ENCODE measurements at regions not wholly inside any gene's neighbourhood (a gene's known extent, or its start where the extent isn't known, plus 50 kb on each side); places are given as distances from the start of the nearest gene placed in this dataset.

- Mint-ChIP-seq H3K4me3 (no peak overlapping the region), H3K36me3 (no peaks in the 10 kb centered on the region), H3K9me3 (no peaks in the 10 kb centered on the region), H3K27ac (no peak overlapping the region), H3K27me3 (ENCODE audit: low read depth) (no peaks in the 10 kb centered on the region), H3K4me1 (peaks cover 46% of the 10 kb centered on the region)
- POLR2A ChIA-PET: no interaction called here
- DNase-seq (ENCODE audit: low spot score): no peak
- CTCF ChIA-PET: interaction anchor here (1.1 kb wide), 1 partner anchor 22 kb away, joined by 3 read pairs; no protein-coding TSS in a partner anchor
- TF ChIP-seq ZNF396 (CRISPR knock-in tag; IDR thresholded peaks at IDR 0.05; ENCODE audit: borderline replicate concordance): no peak
- no peak for TF ChIP-seq NR2C2 (CRISPR knock-in tag; IDR thresholded peaks at IDR 0.05)
- TF ChIP-seq AFF4 (CRISPR knock-in tag; IDR thresholded peaks at IDR 0.05; ENCODE audit: borderline replicate concordance): no peak
- TF ChIP-seq JUN (CRISPR knock-in tag; IDR thresholded peaks at IDR 0.05): no peak
- no peak for TF ChIP-seq JAZF1 (CRISPR knock-in tag; IDR thresholded peaks at IDR 0.05)
- ATAC-seq: no peak
These were observed 64.9 kb downstream of the PTTG1 start for GRCh38 chr5:160486573-160486972.

GRCh38 chr5:160488394-160489325 is 67.0 kb downstream of the PTTG1 start:
- Mint-ChIP-seq H3K27ac (no peak overlapping the region), H3K36me3 (no peaks in the 10 kb centered on the region), H3K9me3 (no peaks in the 10 kb centered on the region), H3K4me3 (no peak overlapping the region), H3K27me3 (ENCODE audit: low read depth) (no peaks in the 10 kb centered on the region), H3K4me1 (peaks cover 30% of the 10 kb centered on the region)
- ATAC-seq: no peak
- POLR2A ChIA-PET: no interaction called here
- no peak for DNase-seq (ENCODE audit: low spot score)
- TF ChIP-seq, protein P1, sequence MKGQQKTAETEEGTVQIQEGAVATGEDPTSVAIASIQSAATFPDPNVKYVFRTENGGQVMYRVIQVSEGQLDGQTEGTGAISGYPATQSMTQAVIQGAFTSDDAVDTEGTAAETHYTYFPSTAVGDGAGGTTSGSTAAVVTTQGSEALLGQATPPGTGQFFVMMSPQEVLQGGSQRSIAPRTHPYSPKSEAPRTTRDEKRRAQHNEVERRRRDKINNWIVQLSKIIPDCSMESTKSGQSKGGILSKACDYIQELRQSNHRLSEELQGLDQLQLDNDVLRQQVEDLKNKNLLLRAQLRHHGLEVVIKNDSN (CRISPR knock-in tag; IDR thresholded peaks at IDR 0.05): no peak
- TF ChIP-seq NR1H2 (CRISPR knock-in tag; IDR thresholded peaks at IDR 0.05) (no peak), ESRRA (CRISPR knock-in tag; IDR thresholded peaks at IDR 0.05; ENCODE audit: borderline replicate concordance) (no peak), FOXP1 (CRISPR knock-in tag; IDR thresholded peaks at IDR 0.05; ENCODE audit: borderline replicate concordance) (no peak), ZNF219 (CRISPR knock-in tag; IDR thresholded peaks at IDR 0.05; ENCODE audit: borderline replicate concordance) (no peak), GTF2I (CRISPR knock-in tag; conservative IDR thresholded peaks at IDR 0.05) (no peak), AR (CRISPR knock-in tag; IDR thresholded peaks at IDR 0.05) (no peak), EMX1 (CRISPR knock-in tag; IDR thresholded peaks at IDR 0.05) (no peak)
- TF ChIP-seq, protein P2, sequence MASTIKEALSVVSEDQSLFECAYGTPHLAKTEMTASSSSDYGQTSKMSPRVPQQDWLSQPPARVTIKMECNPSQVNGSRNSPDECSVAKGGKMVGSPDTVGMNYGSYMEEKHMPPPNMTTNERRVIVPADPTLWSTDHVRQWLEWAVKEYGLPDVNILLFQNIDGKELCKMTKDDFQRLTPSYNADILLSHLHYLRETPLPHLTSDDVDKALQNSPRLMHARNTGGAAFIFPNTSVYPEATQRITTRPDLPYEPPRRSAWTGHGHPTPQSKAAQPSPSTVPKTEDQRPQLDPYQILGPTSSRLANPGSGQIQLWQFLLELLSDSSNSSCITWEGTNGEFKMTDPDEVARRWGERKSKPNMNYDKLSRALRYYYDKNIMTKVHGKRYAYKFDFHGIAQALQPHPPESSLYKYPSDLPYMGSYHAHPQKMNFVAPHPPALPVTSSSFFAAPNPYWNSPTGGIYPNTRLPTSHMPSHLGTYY (CRISPR knock-in tag; IDR thresholded peaks at IDR 0.05): no peak
- CTCF ChIA-PET: interaction anchor here (1.0 kb wide), 1 partner anchor 50 kb away, joined by 5 read pairs; no protein-coding TSS in a partner anchor
